GM13976 (cell line): ENCODE measurements at regions not wholly inside any gene's neighbourhood (a gene's known extent, or its start where the extent isn't known, plus 50 kb on each side); places are given as distances from the start of the nearest gene placed in this dataset.

ENCODE experiments used
- DNase-seq: peaks from one replicate; pipeline ENCODE4 v3.0.0; 2012; ENCODE audit warnings: low spot score
- CTCF ChIP-seq: IDR thresholded peaks from 2 replicates; pipeline ENCODE4 v1.5.1; 2012; ENCODE audit warnings: borderline replicate concordance, mild to moderate bottlenecking; ENCODE audit not compliant: insufficient read depth; ENCODE audit errors: extremely low read depth, missing control alignments, control extremely low read depth
- in situ Hi-C: fragments of 300-500 bp; cut with MboI; formaldehyde crosslinking; loops from one replicate; pipeline ENCODE4 v1.12.0; 2022; ENCODE audit warnings: low sequenced_read_pairs, mixed read lengths, inconsistent platforms; ENCODE audit not compliant: unreplicated experiment

DNA sequence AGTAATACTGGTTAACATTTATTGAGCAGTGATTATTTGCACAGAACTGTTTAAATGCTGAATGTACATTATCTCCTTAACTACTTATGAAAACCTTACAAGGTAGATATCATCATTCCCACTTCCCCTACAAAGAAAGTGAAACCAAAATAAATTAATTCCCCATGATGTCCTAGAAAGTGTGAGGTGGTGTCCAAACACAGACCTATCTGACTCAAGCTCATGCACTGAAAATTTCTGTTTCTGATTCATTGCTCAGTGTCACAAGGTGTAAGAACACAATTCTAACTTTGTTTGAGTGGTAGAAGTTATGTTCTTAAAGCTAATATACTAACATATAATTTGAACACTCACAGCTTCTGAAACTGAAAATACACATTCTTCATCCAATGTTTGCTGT lies 178.7 kb downstream of the MRPL39 start:
- in situ Hi-C loops, result loop anchor here (10.0 kb wide), 1 partner anchor 76 kb away; no protein-coding TSS in a partner anchor
- no peak for TF ChIP-seq CTCF
- DNase-seq, result no peak

DNA sequence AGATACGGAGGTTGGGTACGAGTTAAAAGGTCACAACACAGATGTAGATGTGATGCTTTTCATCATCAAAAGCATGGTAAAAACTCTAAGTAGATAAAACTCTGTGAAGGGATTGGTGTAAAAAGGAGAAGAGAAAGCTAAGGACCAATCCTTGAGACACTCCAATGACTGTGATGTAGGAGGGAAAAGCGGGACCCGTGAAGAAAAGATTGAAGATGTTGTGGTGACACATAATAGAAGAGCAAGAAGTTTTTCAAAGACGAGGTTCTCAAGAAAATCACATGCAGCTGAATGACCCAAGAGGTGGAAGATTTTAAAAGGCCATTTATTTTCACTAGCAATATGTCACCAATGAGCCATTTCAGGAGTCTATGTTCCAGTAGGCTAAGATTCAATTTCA lies 179.5 kb downstream of the MRPL39 start:
- in situ Hi-C loops, result loop anchor here (10.0 kb wide), 1 partner anchor 77 kb away; no protein-coding TSS in a partner anchor
- no peak for TF ChIP-seq CTCF
- no peak for DNase-seq

- in situ Hi-C loops, result loop anchor here (10.0 kb wide), 1 partner anchor 78 kb away; no protein-coding TSS in a partner anchor
- no peak for TF ChIP-seq CTCF
- DNase-seq, result no peak
These were observed 180.7 kb downstream of the MRPL39 start for GRCh38 chr21:25426580-25426979.

DNA sequence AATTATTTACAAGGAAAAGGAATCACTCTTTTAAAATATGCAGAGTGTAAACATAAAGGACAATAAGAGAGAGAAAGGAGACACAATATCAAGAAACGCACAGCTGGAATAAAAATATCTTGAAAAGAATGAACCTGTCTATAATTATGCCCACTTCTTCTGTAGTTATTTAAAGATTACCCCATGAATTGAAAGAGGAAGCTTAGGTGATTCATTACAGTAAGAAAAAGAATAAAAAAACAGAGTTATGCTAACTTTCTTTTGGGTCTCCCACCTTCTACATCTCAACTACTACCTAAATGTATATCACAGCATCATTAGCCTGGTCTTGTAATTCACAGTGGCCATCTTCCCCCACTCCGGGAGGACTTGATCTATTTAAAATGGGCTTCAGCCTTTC lies 182.1 kb downstream of the MRPL39 start:
- in situ Hi-C loops, result loop anchor here (10.0 kb wide), 1 partner anchor 80 kb away; no protein-coding TSS in a partner anchor
- no peak for TF ChIP-seq CTCF
- no peak for DNase-seq

DNA sequence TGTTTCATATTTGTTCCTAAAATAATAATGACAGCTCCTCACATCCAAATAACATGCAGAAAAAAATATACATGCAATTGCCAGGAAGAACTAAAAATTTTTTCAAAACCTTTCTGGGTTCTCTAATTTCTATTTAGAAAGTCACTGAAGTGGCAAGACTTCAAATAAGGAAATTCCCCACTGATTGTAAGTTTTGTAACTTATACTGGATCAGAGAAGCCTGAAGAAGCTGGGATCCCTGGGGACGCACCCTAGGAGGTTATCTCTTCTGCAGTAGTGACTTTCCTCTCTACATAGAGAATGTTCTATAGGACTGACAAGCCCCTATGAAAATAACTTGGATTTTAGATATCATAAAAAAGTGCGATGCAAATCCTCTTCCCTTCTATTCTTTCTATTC lies 182.6 kb downstream of the MRPL39 start:
- in situ Hi-C loops, result loop anchor here (5.0 to 10.0 kb wide), 3 partner anchors 38 to 138 kb away; no protein-coding TSS in a partner anchor
- no peak for DNase-seq
- TF ChIP-seq CTCF, result no peak

DNA sequence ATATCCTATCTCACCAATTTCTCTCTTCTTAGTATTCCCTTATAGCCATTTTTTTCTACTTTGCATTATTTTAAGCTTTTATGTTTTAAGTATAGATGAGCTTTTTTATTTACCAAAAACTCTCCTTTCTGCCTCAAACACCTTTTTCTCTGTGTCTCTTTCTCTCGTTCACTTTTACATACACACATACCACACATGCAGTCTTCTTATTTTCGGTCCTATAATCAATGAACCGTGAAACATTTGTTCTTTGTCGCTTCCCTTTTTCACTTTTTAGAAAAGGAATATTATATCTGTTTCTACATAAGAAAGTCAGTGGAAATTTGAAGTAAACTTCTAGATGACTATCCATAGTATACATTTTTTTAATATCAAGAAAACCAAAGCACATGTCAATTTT lies 183.2 kb downstream of the MRPL39 start:
- no peak for TF ChIP-seq CTCF
- in situ Hi-C loops, result loop anchor here (5.0 to 10.0 kb wide), 3 partner anchors 38 to 138 kb away; no protein-coding TSS in a partner anchor
- DNase-seq, result no peak
